BJ (cell line): ENCODE measurements at regions not wholly inside any gene's neighbourhood (a gene's known extent, or its start where the extent isn't known, plus 50 kb on each side); places are given as distances from the start of the nearest gene placed in this dataset.
"Not testable (repeated sequence)": the region's sequence is repeated elsewhere in the genome, so short reads cannot be mapped to it uniquely, and the experiment has no call there.

ENCODE experiments used
- CTCF ChIA-PET: fragments of 350-600 bp; formaldehyde crosslinking; extraction: SDS; loops from one replicate; lab custom pipeline; 2021; ENCODE audit warnings: antibody characterized with exemption, inconsistent platforms; lab: Yijun Ruan, JAX
- POLR2A ChIA-PET: fragments of 300-600 bp; sonication (Branson Sonifier 250); formaldehyde crosslinking; extraction: SDS; loops from one replicate; lab custom pipeline; 2021; ENCODE audit warnings: antibody characterized with exemption; lab: Charles Lee
- DNase-seq: peaks from one replicate; pipeline ENCODE4 v3.0.0-alpha.2; 2011; ENCODE audit warnings: low read depth
- H3K27me3 ChIP-seq: 2 replicates; pipeline ENCODE4 v1.6.0; 2011; ENCODE audit warnings: low read length; ENCODE audit not compliant: control insufficient read depth, insufficient read depth
- H3K36me3 ChIP-seq: 2 replicates; pipeline ENCODE4 v1.5.1; 2011; ENCODE audit warnings: low read length; ENCODE audit not compliant: control insufficient read depth, insufficient read depth
- H3K4me3 ChIP-seq: 2 replicates; pipeline ENCODE4 v1.5.1; 2011; ENCODE audit warnings: low read depth, mild to moderate bottlenecking, control low read depth, low read length
- CTCF ChIP-seq: IDR thresholded peaks from 2 replicates; pipeline ENCODE4 v1.5.1; 2011; ENCODE audit warnings: low read depth, mild to moderate bottlenecking, control low read depth, inconsistent platforms, low read length, moderate library complexity; ENCODE audit not compliant: insufficient read depth

GRCh38 chr1:189117072-189117770 lies 1360.4 kb downstream of the BRINP3 start:
- H3K27me3 ChIP-seq = no peaks in the 10 kb centered on the region
- ChIA-PET CTCF (no interaction called here), POLR2A (no interaction called here)
- H3K4me3 ChIP-seq = no peak overlapping the region
- no peak for TF ChIP-seq CTCF
- H3K36me3 ChIP-seq = no peaks in the 10 kb centered on the region
- DNase-seq = no peak

GRCh38 chr1:189121941-189122340 lies 1355.7 kb downstream of the BRINP3 start:
- ChIA-PET CTCF (no interaction called here), POLR2A (no interaction called here)
- Histone ChIP-seq H3K4me3 (no peak overlapping the region), H3K36me3 (no peaks in the 10 kb centered on the region), H3K27me3 (no peaks in the 10 kb centered on the region)
- TF ChIP-seq CTCF = no peak
- DNase-seq = no peak

- CTCF ChIA-PET = no interaction called here
- DNase-seq = no peak
- Histone ChIP-seq H3K4me3 (no peak overlapping the region), H3K36me3 (no peaks in the 10 kb centered on the region), H3K27me3 (no peaks in the 10 kb centered on the region)
- TF ChIP-seq CTCF = no peak
- POLR2A ChIA-PET = no interaction called here
These were observed 1352.0 kb downstream of the BRINP3 start for GRCh38 chr1:189125694-189126093.

- ChIA-PET CTCF (no interaction called here), POLR2A (no interaction called here)
- no peak overlapping the region for H3K4me3 ChIP-seq
- no peak for DNase-seq
- no peak for TF ChIP-seq CTCF
- no peaks in the 10 kb centered on the region for H3K27me3 ChIP-seq
- no peaks in the 10 kb centered on the region for H3K36me3 ChIP-seq
These were observed 1346.1 kb downstream of the BRINP3 start for GRCh38 chr1:189131576-189131975.

GRCh38 chr1:189139748-189140147 lies 1337.9 kb downstream of the BRINP3 start:
- H3K36me3 ChIP-seq, H3K27me3 ChIP-seq, POLR2A ChIA-PET, CTCF ChIA-PET, H3K4me3 ChIP-seq, DNase-seq: not testable (repeated sequence)

- DNase-seq = no peak
- TF ChIP-seq CTCF = no peak
- ChIA-PET CTCF (no interaction called here), POLR2A (no interaction called here)
- Histone ChIP-seq H3K27me3 (no peaks in the 10 kb centered on the region), H3K4me3 (no peak overlapping the region), H3K36me3 (no peaks in the 10 kb centered on the region)
These were observed 1336.6 kb downstream of the BRINP3 start for GRCh38 chr1:189141056-189141455.
